A204.1 (cell line): ENCODE measurements at regions not wholly inside any gene's neighbourhood (a gene's known extent, or its start where the extent isn't known, plus 50 kb on each side); places are given as distances from the start of the nearest gene placed in this dataset.
A peak's percentile ranks its signal among the peaks of the same experiment; 100 is the strongest.

ENCODE experiments used
- FAIRE-seq: peaks from 2 replicates; lab custom pipeline; 2012; peaks lifted over from hg19 to GRCh38; lab: Jason Lieb, UNC

DNA sequence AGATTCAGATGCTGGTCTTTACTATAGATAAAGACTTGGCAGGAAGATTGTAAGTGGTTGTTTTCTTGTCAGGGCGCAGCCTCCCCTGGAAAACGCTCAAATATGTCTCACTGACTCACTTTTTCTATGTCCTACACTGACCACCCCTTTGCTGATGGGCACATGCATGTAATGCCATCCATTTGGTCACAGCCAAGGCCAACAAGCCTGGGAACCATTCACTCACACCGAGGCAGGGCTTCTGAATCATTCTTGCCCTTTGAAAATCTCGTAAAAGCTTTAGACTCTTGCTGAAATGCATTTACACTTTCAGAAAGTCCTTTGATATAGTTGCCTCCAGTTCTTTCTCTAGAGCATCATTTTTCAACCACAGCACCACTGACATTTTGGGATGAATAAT lies 249.4 kb downstream of the ACTL7B start:
- no peak for FAIRE-seq

DNA sequence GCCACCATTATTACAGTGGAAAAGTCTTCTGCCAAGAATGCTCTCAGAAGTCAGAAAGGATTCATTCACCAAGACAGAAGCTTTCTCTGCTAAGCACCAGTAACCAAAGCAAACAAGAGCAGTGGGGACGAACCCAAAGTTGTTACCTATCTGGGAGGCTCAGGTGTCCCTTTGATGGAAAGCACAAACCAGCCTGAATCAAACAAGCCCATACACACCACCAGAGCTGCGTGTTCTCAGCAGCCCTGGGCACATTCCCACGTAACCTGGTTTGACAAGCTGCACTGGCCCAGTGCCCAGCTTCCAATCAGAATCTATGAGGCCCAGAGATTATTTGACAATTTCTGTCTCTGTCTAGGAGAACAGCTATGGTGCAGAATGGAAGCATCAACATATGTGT lies 252.6 kb downstream of the ACTL7B start:
- no peak for FAIRE-seq

GRCh38 chr9:108600896-108601295 lies 254.9 kb downstream of the ACTL7B start:
- no peak for FAIRE-seq

- FAIRE-seq, result no peak
Observed at GRCh38 chr9:108599571-108599970, 256.2 kb downstream of the ACTL7B start.

GRCh38 chr9:108591121-108591520 lies 264.7 kb downstream of the ACTL7B start:
- no peak for FAIRE-seq

GRCh38 chr9:108588246-108588645 lies 267.5 kb downstream of the ACTL7B start:
- no peak for FAIRE-seq

DNA sequence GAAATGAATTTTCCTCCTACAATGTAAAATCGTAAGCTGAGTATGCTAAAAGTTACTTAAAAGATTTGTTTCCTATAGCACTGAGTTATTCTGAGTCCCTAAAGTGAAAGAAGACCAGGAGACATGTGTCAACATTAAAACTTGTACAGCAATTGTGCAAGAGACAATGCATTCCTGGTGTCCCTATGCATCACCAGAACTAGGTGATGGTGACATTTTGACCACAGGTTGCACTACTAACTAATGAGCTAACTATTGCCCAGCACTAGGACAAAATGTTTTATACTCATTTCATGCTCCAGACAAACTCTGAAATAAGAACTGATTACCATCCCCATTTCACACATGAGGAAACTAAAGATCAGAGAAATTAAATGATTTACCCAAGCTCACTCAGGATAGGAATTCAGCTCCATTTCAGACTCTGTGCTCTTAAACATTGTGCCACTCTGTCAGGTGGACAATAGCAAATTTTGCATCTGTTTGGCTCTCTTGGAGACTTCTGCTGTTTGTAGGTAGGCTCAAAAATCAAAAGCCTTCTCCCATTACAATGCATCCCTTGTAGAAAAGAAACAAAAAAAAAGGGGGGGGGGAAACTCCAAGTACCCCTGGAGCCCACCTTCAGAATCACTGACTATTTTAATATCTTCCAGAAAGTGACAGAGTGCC lies 269.2 kb downstream of the ACTL7B start:
- FAIRE-seq, result no peak

GRCh38 chr9:108584860-108585259 lies 270.9 kb downstream of the ACTL7B start:
- no peak for FAIRE-seq

DNA sequence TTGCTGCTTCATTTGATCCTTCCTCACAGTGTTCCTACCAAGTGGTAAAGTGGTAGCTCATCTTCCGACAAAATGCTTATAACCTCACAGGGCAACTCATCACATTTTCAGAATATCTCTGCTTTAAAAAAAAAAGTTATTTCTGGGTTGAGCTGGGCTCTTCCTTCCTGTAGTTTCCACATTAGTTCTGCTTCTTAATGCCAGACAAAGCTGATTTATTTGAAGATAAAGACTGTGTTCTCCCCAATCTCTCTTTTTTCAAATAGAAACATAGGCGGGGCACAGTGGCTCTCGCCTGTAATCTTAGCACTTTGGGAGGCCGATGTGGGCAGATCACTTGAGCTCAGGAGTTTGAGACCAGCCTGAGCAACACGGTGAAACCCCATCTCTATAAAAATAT lies 273.1 kb downstream of the ACTL7B start:
- no peak for FAIRE-seq

GRCh38 chr9:108579757-108580439 lies 275.9 kb downstream of the ACTL7B start:
- FAIRE-seq, result no peak

DNA sequence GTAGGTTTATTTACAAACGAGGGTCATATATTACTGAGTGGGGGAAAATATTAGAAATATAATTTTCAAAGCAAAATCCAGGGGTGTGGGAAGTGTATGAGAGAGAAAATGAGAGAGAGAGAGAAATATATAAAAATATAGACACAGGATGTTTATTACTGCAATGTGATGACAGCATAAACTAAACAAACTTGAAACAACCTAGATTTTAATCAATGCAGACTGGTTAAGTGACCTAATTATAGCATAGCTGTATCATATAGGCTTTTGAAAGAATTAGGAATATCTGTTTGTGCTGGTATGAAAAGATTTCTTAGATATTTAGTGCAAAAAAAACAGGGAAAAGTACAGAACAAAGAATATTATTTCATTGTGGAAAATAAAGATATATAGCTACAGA lies 280.5 kb downstream of the ACTL7B start:
- FAIRE-seq, result no peak

DNA sequence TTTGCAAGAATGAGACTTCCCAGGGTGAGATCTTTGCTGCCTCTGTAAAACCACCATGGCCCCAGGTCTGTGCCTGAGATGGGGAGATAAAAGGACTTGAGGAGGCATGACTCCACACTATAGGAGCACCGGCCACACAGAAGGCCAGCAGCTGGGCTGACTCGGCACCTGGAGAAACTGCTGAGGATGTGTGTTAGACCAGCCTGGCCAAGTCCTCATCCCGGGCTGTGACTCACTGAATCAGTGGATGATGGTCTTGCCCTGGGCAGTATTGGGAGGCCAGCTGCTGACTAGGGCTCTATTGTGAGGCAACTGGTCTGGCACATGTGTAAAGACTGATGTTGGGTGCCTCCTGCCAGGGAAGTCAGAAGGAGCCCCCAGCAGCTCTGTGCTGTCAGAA lies 286.2 kb downstream of the ACTL7B start:
- FAIRE-seq, result no peak

DNA sequence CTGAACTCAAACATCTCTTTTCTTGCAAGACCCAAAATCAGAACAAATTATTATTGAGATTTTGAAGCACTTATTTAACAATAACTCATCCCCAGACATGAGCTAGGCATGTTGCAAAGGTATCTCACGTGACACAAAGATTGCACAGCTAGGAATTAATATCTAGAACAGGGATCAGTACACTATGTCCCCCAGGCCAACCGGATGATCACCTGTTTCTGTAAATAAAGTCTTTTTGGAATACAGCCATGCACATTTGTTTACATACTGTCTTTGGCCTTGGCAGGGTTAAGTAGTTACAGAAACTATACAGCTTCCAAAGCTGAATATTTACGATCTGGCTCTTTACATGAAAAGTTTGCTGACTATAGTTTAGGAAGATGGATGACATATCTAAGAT lies 287.7 kb downstream of the ACTL7B start:
- no peak for FAIRE-seq

- no peak for FAIRE-seq
Observed at GRCh38 chr9:108567571-108567970, 288.2 kb downstream of the ACTL7B start.

DNA sequence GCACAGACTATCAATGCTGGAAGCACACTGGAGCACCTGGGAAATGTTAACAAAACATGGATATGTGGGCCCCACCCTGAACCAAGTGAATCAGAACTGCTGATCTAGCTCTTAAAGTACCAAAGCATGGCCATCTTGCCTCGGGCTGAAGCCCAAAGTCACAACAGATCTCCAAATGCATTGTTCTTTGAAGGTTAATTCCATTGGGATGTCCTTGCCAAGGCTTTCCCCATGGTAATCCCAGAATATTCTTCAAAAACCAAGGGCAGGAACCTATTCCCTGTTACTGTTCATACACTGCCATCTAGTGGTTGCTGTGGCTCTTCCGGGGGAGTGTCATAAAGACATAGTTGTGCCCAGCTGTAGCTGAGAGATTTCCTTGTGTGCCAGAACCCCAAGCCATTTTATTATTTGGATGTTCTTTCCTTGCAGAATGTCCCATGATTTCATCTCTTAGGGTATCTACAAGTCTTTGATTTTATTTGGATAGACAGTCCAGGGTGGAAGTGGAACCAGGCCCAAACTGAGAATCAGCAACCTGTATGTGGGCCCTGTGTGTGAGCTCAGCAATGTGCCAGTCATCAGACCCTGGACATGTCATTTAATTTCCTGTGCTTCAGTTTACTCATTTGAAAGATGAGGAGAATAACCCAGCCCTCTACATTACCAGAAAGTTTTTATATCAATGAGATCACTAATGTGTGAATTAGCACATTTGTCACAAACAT lies 290.0 kb downstream of the ACTL7B start:
- FAIRE-seq, result peak; percentile 49

GRCh38 chr9:108562176-108562575 lies 293.6 kb downstream of the ACTL7B start:
- FAIRE-seq, result no peak

DNA sequence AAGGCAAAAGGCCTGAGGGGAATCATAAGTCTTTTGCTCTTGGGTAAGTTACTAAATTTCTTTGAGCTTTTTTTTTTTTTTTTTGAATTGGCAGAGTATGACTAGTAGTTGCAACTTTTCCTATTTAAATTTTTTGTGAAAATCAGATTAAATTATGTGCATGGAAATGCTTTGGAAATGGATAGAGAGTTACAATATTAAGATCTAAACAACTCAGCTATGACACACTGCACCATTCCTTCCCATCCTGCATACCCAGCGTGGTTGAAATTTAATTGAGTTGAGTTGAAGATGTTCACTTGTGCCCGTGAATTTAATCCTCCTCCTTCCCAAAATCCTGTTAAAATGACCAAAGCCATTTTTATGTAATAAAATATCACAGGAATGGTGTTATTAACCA lies 296.4 kb downstream of the ACTL7B start:
- no peak for FAIRE-seq

- no peak for FAIRE-seq
Observed at GRCh38 chr9:108554831-108555230, 301.0 kb downstream of the ACTL7B start.

- FAIRE-seq, result no peak
Observed at GRCh38 chr9:108553111-108553635, 302.6 kb downstream of the ACTL7B start.

GRCh38 chr9:108552459-108553040 lies 303.2 kb downstream of the ACTL7B start:
- FAIRE-seq, result no peak

GRCh38 chr9:108551030-108551841 lies 304.6 kb downstream of the ACTL7B start:
- no peak for FAIRE-seq

GRCh38 chr9:108550106-108550505 lies 305.7 kb downstream of the ACTL7B start:
- FAIRE-seq, result no peak
